Lower leg skin (tissue), 3 donors: ENCODE measurements at regions not wholly inside any gene's neighbourhood (a gene's known extent, or its start where the extent isn't known, plus 50 kb on each side); places are given as distances from the start of the nearest gene placed in this dataset.

ENCODE experiments used
- POLR2A ChIP-seq, 2 donors: fragments of 450-650 bp; IDR thresholded peaks; one replicate each; pipeline ENCODE4 v1.6.1; 2016 to 2017; ENCODE audit warnings: antibody characterized with exemption in 2 of 2, mild to moderate bottlenecking in 1 of 2, moderate library complexity in 1 of 2
- TF ChIP-seq, protein P1 (sequence below), 3 donors: fragments of 450-650 bp; IDR thresholded peaks; one replicate each; pipeline ENCODE4 v1.5.1; 2016; ENCODE audit warnings: antibody characterized with exemption in 3 of 3, mild to moderate bottlenecking in 3 of 3, moderate library complexity in 2 of 3

DNA sequence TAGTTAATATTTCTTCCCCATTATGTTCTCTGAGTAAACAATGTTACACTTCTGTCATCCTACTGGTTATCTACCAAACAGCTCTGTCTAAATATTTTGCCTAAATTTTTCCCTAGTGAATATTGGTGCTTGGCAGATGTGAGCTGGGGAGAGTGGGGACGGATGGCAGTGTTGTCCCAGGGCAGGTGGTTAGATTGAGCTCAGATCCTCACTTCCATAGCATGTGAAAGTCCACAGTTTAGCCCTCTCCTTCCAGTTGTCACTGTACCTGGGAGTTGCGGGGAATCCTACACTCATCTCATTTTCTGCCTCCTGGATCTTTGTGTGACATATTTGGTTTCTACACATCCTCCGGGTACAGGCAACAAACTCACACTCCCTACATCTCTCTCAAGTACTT, 484.9 kb downstream of the EPM2A start:
- no peak for TF ChIP-seq POLR2A (IDR thresholded peaks at IDR 0.05)
- TF ChIP-seq, protein P1, sequence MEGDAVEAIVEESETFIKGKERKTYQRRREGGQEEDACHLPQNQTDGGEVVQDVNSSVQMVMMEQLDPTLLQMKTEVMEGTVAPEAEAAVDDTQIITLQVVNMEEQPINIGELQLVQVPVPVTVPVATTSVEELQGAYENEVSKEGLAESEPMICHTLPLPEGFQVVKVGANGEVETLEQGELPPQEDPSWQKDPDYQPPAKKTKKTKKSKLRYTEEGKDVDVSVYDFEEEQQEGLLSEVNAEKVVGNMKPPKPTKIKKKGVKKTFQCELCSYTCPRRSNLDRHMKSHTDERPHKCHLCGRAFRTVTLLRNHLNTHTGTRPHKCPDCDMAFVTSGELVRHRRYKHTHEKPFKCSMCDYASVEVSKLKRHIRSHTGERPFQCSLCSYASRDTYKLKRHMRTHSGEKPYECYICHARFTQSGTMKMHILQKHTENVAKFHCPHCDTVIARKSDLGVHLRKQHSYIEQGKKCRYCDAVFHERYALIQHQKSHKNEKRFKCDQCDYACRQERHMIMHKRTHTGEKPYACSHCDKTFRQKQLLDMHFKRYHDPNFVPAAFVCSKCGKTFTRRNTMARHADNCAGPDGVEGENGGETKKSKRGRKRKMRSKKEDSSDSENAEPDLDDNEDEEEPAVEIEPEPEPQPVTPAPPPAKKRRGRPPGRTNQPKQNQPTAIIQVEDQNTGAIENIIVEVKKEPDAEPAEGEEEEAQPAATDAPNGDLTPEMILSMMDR (IDR thresholded peaks at IDR 0.05) = no peak
